SK-N-SH (cell line): ENCODE measurements at regions not wholly inside any gene's neighbourhood (a gene's known extent, or its start where the extent isn't known, plus 50 kb on each side); places are given as distances from the start of the nearest gene placed in this dataset.

Experiments
- CTCF ChIP-seq: fragments of 200-600 bp; sonication (generic); IDR thresholded peaks from 2 replicates; pipeline ENCODE4 v1.6.1; 2017; ENCODE audit warnings: antibody characterized with exemption, mild to moderate bottlenecking, moderate library complexity
- EP300 ChIP-seq, 2 experiments: IDR thresholded peaks; 2 replicates each; pipeline versions ENCODE4 v1.4.0 to v1.6.1; 2012; ENCODE audit warnings: borderline replicate concordance in 1 of 2, low read depth in 1 of 2, low read length in 1 of 2
- GABPA ChIP-seq: IDR thresholded peaks from 2 replicates; pipeline ENCODE4 v1.4.0; 2012; ENCODE audit warnings: low read depth, mild to moderate bottlenecking
- MAX ChIP-seq: IDR thresholded peaks from 2 replicates; pipeline ENCODE4 v1.4.0; 2012; ENCODE audit warnings: low read depth
- PBX3 ChIP-seq: IDR thresholded peaks from 2 replicates; pipeline ENCODE4; 2012
- POLR2AphosphoS5 ChIP-seq: IDR thresholded peaks from 2 replicates; pipeline ENCODE4 v1.6.1; 2012; ENCODE audit warnings: low read depth, low read length
- RFX5 ChIP-seq: IDR thresholded peaks from 2 replicates; pipeline ENCODE4 v1.6.1; 2012; ENCODE audit warnings: mild to moderate bottlenecking, improper control_type of control experiment, low read length
- RXRA ChIP-seq: IDR thresholded peaks from 2 replicates; pipeline ENCODE4 v1.4.0; 2012; ENCODE audit warnings: low read depth, mild to moderate bottlenecking, borderline replicate concordance
- SMC3 ChIP-seq: IDR thresholded peaks from 2 replicates; pipeline ENCODE4 v1.6.1; 2012; ENCODE audit warnings: low read depth, low read length, improper control_type of control experiment
- ZBTB33 ChIP-seq: IDR thresholded peaks from 2 replicates; pipeline ENCODE4 v1.4.0; 2012; ENCODE audit warnings: low read depth, borderline replicate concordance

GRCh38 chr19:30978639-30979038, 370.6 kb downstream of the TSHZ3 start:
- TF ChIP-seq MAX, result no peak
- no peak for TF ChIP-seq POLR2AphosphoS5
- TF ChIP-seq EP300 (IDR thresholded peaks at IDR 0.05; ENCODE audit: borderline replicate concordance in 1 of 2, low read depth in 1 of 2, low read length in 1 of 2), result no peak
- no peak for TF ChIP-seq CTCF
- no peak for TF ChIP-seq RXRA
- TF ChIP-seq ZBTB33, result no peak
- TF ChIP-seq SMC3, result no peak
- no peak for TF ChIP-seq PBX3
- no peak for TF ChIP-seq GABPA
- TF ChIP-seq RFX5, result no peak
